Left ventricle myocardium inferior (tissue), 1 donor: ENCODE measurements at regions not wholly inside any gene's neighbourhood (a gene's known extent, or its start where the extent isn't known, plus 50 kb on each side); places are given as distances from the start of the nearest gene placed in this dataset.
A peak's percentile ranks its signal among the peaks of the same experiment; 100 is the strongest.

ENCODE experiments used
- DNase-seq: peaks from one replicate; pipeline ENCODE4 v3.0.0-alpha.2; 2020
- H3K27ac ChIP-seq: fragments of 200-600 bp; replicated peaks from 2 replicates; pipeline ENCODE4 v1.8.0; 2021
- H3K27me3 ChIP-seq: fragments of 200-600 bp; 2 replicates; pipeline ENCODE4 v1.8.0; 2021; ENCODE audit warnings: low read depth
- H3K36me3 ChIP-seq: fragments of 200-600 bp; 2 replicates; pipeline ENCODE4 v1.8.0; 2021
- H3K4me1 ChIP-seq: fragments of 200-600 bp; 2 replicates; pipeline ENCODE4 v1.8.0; 2021
- H3K4me3 ChIP-seq: fragments of 200-600 bp; 2 replicates; pipeline ENCODE4 v1.8.0; 2021; ENCODE audit warnings: mild to moderate bottlenecking, moderate library complexity
- H3K9me3 ChIP-seq: fragments of 200-600 bp; replicated peaks from 2 replicates; pipeline ENCODE4 v1.8.0; 2021
- CTCF ChIP-seq: fragments of 200-600 bp; IDR thresholded peaks from 2 replicates; pipeline ENCODE4 v1.8.0; 2021; ENCODE audit warnings: antibody characterized with exemption, mild to moderate bottlenecking, borderline replicate concordance
- intact Hi-C: fragments of 100-400 bp; cut with micrococcal nuclease; formaldehyde crosslinking; loops from one replicate; pipeline ENCODE4 v1.11.0; 2022
- donor health status: DM: no; HTN: yes; CAD: no; lungs with severe emphysema.

- Histone ChIP-seq H3K27me3 (no peaks in the 10 kb centered on the region), H3K4me3 (no peak overlapping the region), H3K27ac (peak overlapping the region; percentile 50), H3K36me3 (no peaks in the 10 kb centered on the region), H3K9me3 (no peaks in the 10 kb centered on the region), H3K4me1 (no peaks in the 10 kb centered on the region)
- intact Hi-C loops: no loop called here
- DNase-seq: no peak
- no peak for TF ChIP-seq CTCF
These were observed 418.8 kb downstream of the BCOR start for GRCh38 chrX:39678914-39679313.

GRCh38 chrX:39679497-39680157 lies 418.1 kb downstream of the BCOR start:
- peak overlapping the region; percentile 50 for H3K27ac ChIP-seq
- H3K27me3 ChIP-seq: no peaks in the 10 kb centered on the region
- no peaks in the 10 kb centered on the region for H3K9me3 ChIP-seq
- intact Hi-C loops: no loop called here
- H3K36me3 ChIP-seq: no peaks in the 10 kb centered on the region
- TF ChIP-seq CTCF: no peak
- no peaks in the 10 kb centered on the region for H3K4me1 ChIP-seq
- no peak overlapping the region for H3K4me3 ChIP-seq
- no peak for DNase-seq

GRCh38 chrX:39681885-39682284 lies 415.9 kb downstream of the BCOR start:
- no peak overlapping the region for H3K27ac ChIP-seq
- TF ChIP-seq CTCF: no peak
- intact Hi-C loops: no loop called here
- no peaks in the 10 kb centered on the region for H3K36me3 ChIP-seq
- DNase-seq: no peak
- H3K4me3 ChIP-seq: no peak overlapping the region
- H3K4me1 ChIP-seq: peaks cover under 1% of the 10 kb centered on the region
- no peaks in the 10 kb centered on the region for H3K27me3 ChIP-seq
- no peaks in the 10 kb centered on the region for H3K9me3 ChIP-seq

DNA sequence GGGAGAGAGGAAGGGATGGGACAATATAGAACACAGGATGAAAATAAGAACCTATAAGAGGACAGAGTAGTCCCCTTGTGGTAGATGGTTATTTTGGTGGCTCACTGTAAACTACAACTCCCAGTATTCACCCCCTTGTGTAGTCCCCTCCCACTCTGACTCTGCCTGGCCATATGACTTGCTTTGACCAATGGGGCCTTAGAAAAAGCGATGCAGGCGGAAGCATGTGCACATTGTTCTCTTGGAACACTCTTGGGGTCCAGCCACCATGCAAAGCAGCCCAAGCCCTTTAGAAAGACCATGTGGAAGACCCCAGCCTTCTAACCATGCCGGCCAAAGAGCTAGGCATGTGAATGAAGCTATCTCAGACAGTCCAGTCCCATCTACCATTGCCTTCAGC lies 415.0 kb downstream of the BCOR start:
- no peaks in the 10 kb centered on the region for H3K9me3 ChIP-seq
- TF ChIP-seq CTCF: no peak
- no peaks in the 10 kb centered on the region for H3K27me3 ChIP-seq
- H3K27ac ChIP-seq: no peak overlapping the region
- H3K4me3 ChIP-seq: no peak overlapping the region
- DNase-seq: no peak
- intact Hi-C loops: no loop called here
- peaks cover 9% of the 10 kb centered on the region for H3K4me1 ChIP-seq
- no peaks in the 10 kb centered on the region for H3K36me3 ChIP-seq

GRCh38 chrX:39688219-39688575 lies 409.6 kb downstream of the BCOR start:
- peaks cover 25% of the 10 kb centered on the region for H3K4me1 ChIP-seq
- H3K36me3 ChIP-seq: no peaks in the 10 kb centered on the region
- no peaks in the 10 kb centered on the region for H3K27me3 ChIP-seq
- H3K27ac ChIP-seq: peak overlapping the region; percentile 73
- H3K4me3 ChIP-seq: peak overlapping the region; percentile 66
- no peaks in the 10 kb centered on the region for H3K9me3 ChIP-seq
- no peak for TF ChIP-seq CTCF
- intact Hi-C loops: no loop called here
- no peak for DNase-seq
